GM18907 (cell line): ENCODE measurements at regions not wholly inside any gene's neighbourhood (a gene's known extent, or its start where the extent isn't known, plus 50 kb on each side); places are given as distances from the start of the nearest gene placed in this dataset.

Experiments used
- ATAC-seq: cut with Tn5 transposase; IDR thresholded peaks from one replicate; pipeline ENCODE4 v1.9.1; 2021; ENCODE audit warnings: mild to moderate bottlenecking, moderate library complexity; ENCODE audit not compliant: unreplicated experiment

GRCh38 chr7:24510759-24511158 lies 62.5 kb upstream of the PALS2 start:
- no peak for ATAC-seq

GRCh38 chr7:24517166-24517565 lies 56.1 kb upstream of the PALS2 start:
- no peak for ATAC-seq

GRCh38 chr7:24521917-24522623 lies 51.2 kb upstream of the PALS2 start:
- no peak for ATAC-seq
